T-cell (primary cell): ENCODE measurements at regions not wholly inside any gene's neighbourhood (a gene's known extent, or its start where the extent isn't known, plus 50 kb on each side); places are given as distances from the start of the nearest gene placed in this dataset.
"Not testable (repeated sequence)": the region's sequence is repeated elsewhere in the genome, so short reads cannot be mapped to it uniquely, and the experiment has no call there.

Experiments used
- ATAC-seq, 4 experiments: fragments of 200-7000 bp in 3 of 4; fragments of 150-1000 bp in 1 of 4; cut with Tn5 transposase; replicated peaks in 1 of 4; 1 replicate in 3 of 4; 2 replicates in 1 of 4; pipeline ENCODE4 v1.10.0; 2021; ENCODE audit warnings: moderate library complexity in 3 of 4, mild to moderate bottlenecking in 2 of 4, moderate number of reproducible peaks in 1 of 4
- CTCF ChIA-PET, 2 donors: fragments of 300-600 bp; sonication (Branson Sonifier 250); formaldehyde crosslinking; loops; one replicate each; lab custom pipeline; 2022; ENCODE audit warnings: antibody characterized with exemption in 2 of 2; lab: Charles Lee
- POLR2A ChIA-PET, 2 donors: fragments of 300-600 bp; sonication (Branson Sonifier 250); formaldehyde crosslinking; loops; one replicate each; lab custom pipeline; 2022; ENCODE audit warnings: antibody characterized with exemption in 2 of 2; lab: Charles Lee
- DNase-seq, 35 experiments: peaks; one replicate each; pipeline versions ENCODE4 v3.0.0 to v3.0.0-alpha.2; 2013 to 2023
- H3K27ac ChIP-seq: one replicate; pipeline ENCODE4 v1.5.1; 2013; ENCODE audit warnings: low read length
- H3K27me3 ChIP-seq, 2 experiments: replicated peaks in 1 of 2; 1 replicate in 1 of 2; 2 replicates in 1 of 2; pipeline versions ENCODE4 v1.6.1 to v1.7.0; 2013; ENCODE audit warnings: low read length in 1 of 2, mixed read lengths in 1 of 2; ENCODE audit not compliant: control insufficient read depth in 2 of 2, insufficient read depth in 2 of 2; ENCODE audit errors: extremely low read depth in 1 of 2
- H3K36me3 ChIP-seq, 2 donors: 1 replicate in 1 of 2; 2 replicates in 1 of 2; pipeline versions ENCODE4 v1.6.1 to v1.7.0; 2013; ENCODE audit warnings: low read length in 1 of 2; ENCODE audit not compliant: control insufficient read depth in 2 of 2, insufficient read depth in 1 of 2; ENCODE audit errors: extremely low read depth in 1 of 2
- H3K4me1 ChIP-seq, 2 experiments: 1 replicate in 1 of 2; 2 replicates in 1 of 2; pipeline versions ENCODE4 v1.6.1 to v1.7.0; 2013; ENCODE audit warnings: low read length in 2 of 2, mixed read lengths in 1 of 2; ENCODE audit not compliant: insufficient read depth in 2 of 2, control insufficient read depth in 1 of 2; ENCODE audit errors: extremely low read depth in 1 of 2
- H3K4me3 ChIP-seq, 2 donors: 1 replicate in 1 of 2; 2 replicates in 1 of 2; pipeline versions ENCODE4 v1.5.1 to v1.7.0; 2013; ENCODE audit warnings: mild to moderate bottlenecking in 2 of 2, low read length in 1 of 2, moderate library complexity in 1 of 2; ENCODE audit not compliant: control insufficient read depth in 1 of 2; ENCODE audit errors: extremely low read depth in 1 of 2
- H3K9me3 ChIP-seq: 2 replicates; pipeline ENCODE4 v1.7.0; 2013
- H3K27ac Mint-ChIP-seq, 2 donors: one replicate each; pipeline ENCODE4 v1.8.0; 2020 to 2021; ENCODE audit warnings: mild to moderate bottlenecking in 2 of 2, mixed read lengths in 2 of 2
- H3K27me3 Mint-ChIP-seq, 2 donors: one replicate each; pipeline ENCODE4 v1.8.0; 2021 to 2022; ENCODE audit warnings: mixed read lengths in 2 of 2
- H3K36me3 Mint-ChIP-seq: one replicate; pipeline ENCODE4 v1.8.0; 2021; ENCODE audit warnings: mixed read lengths
- H3K4me1 Mint-ChIP-seq, 3 donors: one replicate each; pipeline ENCODE4 v1.8.0; 2020 to 2022; ENCODE audit warnings: mixed read lengths in 3 of 3, mild to moderate bottlenecking in 1 of 3
- H3K4me3 Mint-ChIP-seq, 3 donors: one replicate each; pipeline ENCODE4 v1.8.0; 2020 to 2022; ENCODE audit warnings: mild to moderate bottlenecking in 3 of 3, mixed read lengths in 3 of 3, moderate library complexity in 3 of 3
- H3K9me3 Mint-ChIP-seq, 3 donors: one replicate each; pipeline ENCODE4 v1.8.0; 2020 to 2022; ENCODE audit warnings: mixed read lengths in 3 of 3
- WGBS: methylation state at CpG from one replicate; pipeline ENCODE4 v1.1.5; 2013; ENCODE audit warnings: missing lambda C conversion rate; ENCODE audit not compliant: insufficient coverage; 5-methylcytosine and 5-hydroxymethylcytosine counted together

DNA sequence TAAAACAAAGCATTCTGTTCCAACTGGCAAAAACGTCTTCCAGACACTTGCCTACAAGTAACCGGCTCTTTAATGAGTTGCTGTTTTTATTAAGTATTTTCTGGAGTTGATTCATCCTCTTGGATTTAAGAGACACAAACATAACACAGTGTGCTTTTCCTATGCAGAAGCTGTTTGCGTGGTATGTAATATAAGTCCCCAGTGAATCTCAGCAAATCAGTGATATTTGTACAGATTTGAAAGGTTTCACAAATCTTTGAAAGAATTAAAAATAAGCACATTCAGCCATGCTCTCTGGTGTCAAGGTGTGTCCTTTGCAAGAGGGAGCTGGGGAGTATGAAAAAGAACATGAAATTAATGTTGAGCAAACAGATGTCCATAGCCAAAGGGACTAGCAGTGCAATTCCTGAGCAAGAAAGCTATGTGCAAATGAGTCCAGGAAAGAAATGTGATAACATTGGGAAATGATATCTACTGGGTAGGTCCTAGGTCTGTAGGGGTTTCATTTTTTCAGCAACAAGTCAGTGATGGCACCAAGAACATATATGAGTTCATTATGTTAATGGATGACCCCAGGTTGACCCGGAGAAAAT lies 170.1 kb upstream of the PHACTR1 start:
- H3K9me3 Mint-ChIP-seq, result peaks cover 0 to 11% (median 7%) of the 10 kb centered on the region in 3 donors
- ATAC-seq, result no peak
- no CpG with 5 or more reads among the region's 4 CpGs for WGBS

DNA sequence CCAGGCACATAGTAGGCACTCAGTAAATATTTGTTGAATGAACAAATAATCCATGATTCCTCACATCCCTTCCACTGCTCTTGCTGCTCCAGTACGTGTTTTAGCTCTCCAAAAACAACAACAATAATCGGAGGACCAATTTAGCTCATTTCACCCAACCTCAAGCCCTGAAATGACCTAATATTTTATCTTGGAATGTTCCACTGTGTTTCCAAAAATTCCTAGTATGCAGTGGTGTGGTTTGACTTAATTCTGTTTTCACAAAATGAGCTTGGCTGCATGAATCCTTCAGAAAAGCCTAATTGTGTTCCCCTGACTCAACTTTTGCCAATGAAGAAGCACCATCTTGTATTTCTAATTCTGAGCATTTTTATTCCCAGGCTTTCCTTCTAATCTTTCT lies 168.0 kb upstream of the PHACTR1 start:
- Histone ChIP-seq H3K4me3 (no peak overlapping the region), H3K9me3 (no peaks in the 10 kb centered on the region), H3K27me3 (no peaks in the 10 kb centered on the region), H3K36me3 (no peaks in the 10 kb centered on the region), H3K27ac (no peak overlapping the region), H3K4me1 (no peaks in the 10 kb centered on the region)
- WGBS, result no CpG with 5 or more reads among the region's 2 CpGs
- DNase-seq (no peak), ATAC-seq (no peak)
- Mint-ChIP-seq H3K9me3 (peaks cover 0 to 8% (median 4%) of the 10 kb centered on the region in 3 donors), H3K4me1 (no peaks in the 10 kb centered on the region), H3K27me3 (peaks cover 2 to 24% of the 10 kb centered on the region in 2 donors), H3K27ac (no peak overlapping the region), H3K36me3 (no peaks in the 10 kb centered on the region), H3K4me3 (no peak overlapping the region)
- ChIA-PET POLR2A (no interaction called here), CTCF (no interaction called here)

More for the DNA sequence above, 170.1 kb upstream of the PHACTR1 start:
- no peaks in the 10 kb centered on the region for H3K27me3 ChIP-seq
- Mint-ChIP-seq H3K27ac (no peak overlapping the region), H3K36me3 (no peaks in the 10 kb centered on the region), H3K4me3 (no peak overlapping the region), H3K4me1 (no peaks in the 10 kb centered on the region), H3K27me3 (peaks cover 2 to 28% of the 10 kb centered on the region in 2 donors)
- H3K36me3 ChIP-seq, result no peaks in the 10 kb centered on the region
- no peaks in the 10 kb centered on the region for H3K4me1 ChIP-seq
- DNase-seq, result no peak
- H3K9me3 ChIP-seq, result no peaks in the 10 kb centered on the region
- no peak overlapping the region for H3K27ac ChIP-seq
- POLR2A ChIA-PET, result no interaction called here
- CTCF ChIA-PET, result no interaction called here
- no peak overlapping the region for H3K4me3 ChIP-seq

GRCh38 chr6:12549445-12549844 lies 167.1 kb upstream of the PHACTR1 start:
- peaks cover 2 to 21% of the 10 kb centered on the region in 2 donors for H3K27me3 Mint-ChIP-seq
- H3K4me1 ChIP-seq, H3K27ac Mint-ChIP-seq, H3K4me3 Mint-ChIP-seq, H3K36me3 ChIP-seq, H3K27ac ChIP-seq, DNase-seq, H3K4me1 Mint-ChIP-seq, POLR2A ChIA-PET, H3K9me3 Mint-ChIP-seq, H3K4me3 ChIP-seq, ATAC-seq, H3K9me3 ChIP-seq, H3K27me3 ChIP-seq, CTCF ChIA-PET, H3K36me3 Mint-ChIP-seq: not testable (repeated sequence)
- WGBS, result 87% methylated on average over 4 of the region's 8 CpGs

DNA sequence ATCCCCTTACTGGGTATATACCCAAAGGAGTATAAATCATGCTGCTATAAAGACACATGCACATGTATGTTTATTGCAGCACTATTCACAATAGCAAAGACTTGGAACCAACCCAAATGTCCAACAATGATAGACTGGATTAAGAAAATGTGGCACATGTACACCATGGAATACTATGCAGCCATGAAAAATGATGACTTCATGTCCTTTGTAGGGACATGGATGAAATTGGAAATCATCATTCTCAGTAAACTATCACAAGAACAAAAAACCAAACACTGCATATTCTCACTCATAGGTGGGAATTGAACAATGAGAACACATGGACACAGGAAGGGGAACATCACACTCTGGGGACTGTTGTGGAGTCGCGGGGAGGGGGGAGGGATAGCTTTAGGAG lies 161.7 kb upstream of the PHACTR1 start:
- H3K36me3 ChIP-seq, H3K27me3 Mint-ChIP-seq, POLR2A ChIA-PET, ATAC-seq, H3K4me1 ChIP-seq, CTCF ChIA-PET, H3K4me3 Mint-ChIP-seq, DNase-seq, H3K36me3 Mint-ChIP-seq, H3K27me3 ChIP-seq, H3K9me3 ChIP-seq, H3K4me3 ChIP-seq, H3K27ac ChIP-seq, H3K4me1 Mint-ChIP-seq, H3K27ac Mint-ChIP-seq, H3K9me3 Mint-ChIP-seq: not testable (repeated sequence)
- WGBS, result no CpG with 5 or more reads among the region's 2 CpGs

DNA sequence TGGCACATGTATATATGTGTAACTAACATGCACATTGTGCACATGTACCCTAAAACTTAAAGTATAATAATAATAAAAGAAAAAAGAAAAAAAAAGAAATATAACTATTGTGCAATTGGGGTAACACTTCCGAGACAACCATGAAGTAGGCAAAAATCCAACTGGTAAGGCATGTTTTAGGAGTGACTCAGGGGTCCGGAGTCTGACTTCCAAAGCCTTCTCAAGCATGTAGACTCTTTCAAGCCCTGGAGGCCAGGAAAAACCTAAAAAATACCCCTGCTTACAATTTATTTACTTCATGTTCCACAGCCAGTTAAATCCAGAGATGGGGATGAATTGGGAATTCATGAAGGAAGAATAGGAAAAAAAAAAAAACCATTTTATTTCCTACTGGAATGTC lies 161.3 kb upstream of the PHACTR1 start:
- no peaks in the 10 kb centered on the region for H3K9me3 ChIP-seq
- CTCF ChIA-PET, result no interaction called here

DNA sequence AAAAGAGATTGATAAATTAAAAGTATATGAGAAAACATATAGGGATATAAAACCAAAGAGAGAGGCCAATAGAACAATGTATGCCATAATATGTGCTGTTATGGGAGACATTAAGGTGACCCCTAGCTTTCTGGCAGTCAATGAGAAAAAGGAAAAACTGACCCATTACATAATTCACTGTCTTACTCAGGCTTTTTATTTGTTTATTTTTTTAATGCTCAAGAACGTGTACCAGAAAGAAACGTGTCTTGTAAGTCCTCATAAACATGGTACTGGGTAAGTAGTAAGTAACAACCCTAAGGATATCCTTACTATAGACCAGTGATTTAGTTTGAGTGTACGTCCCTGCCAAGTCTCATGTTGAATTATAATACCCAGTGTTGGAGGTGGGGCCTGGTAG lies 160.8 kb upstream of the PHACTR1 start:
- WGBS, result no CpG with 5 or more reads among the region's 3 CpGs

More for the DNA sequence above, 161.3 kb upstream of the PHACTR1 start:
- WGBS, result no CpG with 5 or more reads among the region's 2 CpGs
- H3K27ac Mint-ChIP-seq, result no peak overlapping the region
- H3K27ac ChIP-seq, result no peak overlapping the region
- no peaks in the 10 kb centered on the region for H3K4me1 Mint-ChIP-seq
- ATAC-seq, result no peak
- H3K36me3 ChIP-seq, result no peaks in the 10 kb centered on the region
- no peak overlapping the region for H3K4me3 Mint-ChIP-seq
- H3K4me1 ChIP-seq, result no peaks in the 10 kb centered on the region
- no peaks in the 10 kb centered on the region for H3K36me3 Mint-ChIP-seq
- H3K9me3 Mint-ChIP-seq, result peaks cover 0 to 8% (median 4%) of the 10 kb centered on the region in 3 donors
- H3K4me3 ChIP-seq, result no peak overlapping the region
- DNase-seq, result no peak
- peaks cover 0 to 8% of the 10 kb centered on the region in 2 donors for H3K27me3 Mint-ChIP-seq
- POLR2A ChIA-PET, result no interaction called here
- H3K27me3 ChIP-seq, result no peaks in the 10 kb centered on the region

GRCh38 chr6:12557765-12558164 lies 158.8 kb upstream of the PHACTR1 start:
- Mint-ChIP-seq H3K4me3 (no peak overlapping the region), H3K4me1 (no peaks in the 10 kb centered on the region), H3K9me3 (peaks cover 6 to 14% (median 10%) of the 10 kb centered on the region in 3 donors), H3K36me3 (no peaks in the 10 kb centered on the region), H3K27ac (no peak overlapping the region), H3K27me3 (peaks cover 0 to 12% of the 10 kb centered on the region in 2 donors)
- Histone ChIP-seq H3K27me3 (no peaks in the 10 kb centered on the region), H3K36me3 (no peaks in the 10 kb centered on the region), H3K4me1 (no peaks in the 10 kb centered on the region), H3K4me3 (no peak overlapping the region), H3K9me3 (no peaks in the 10 kb centered on the region), H3K27ac (no peak overlapping the region)
- no peak for DNase-seq
- CTCF ChIA-PET, result no interaction called here
- WGBS, result no CpG with 5 or more reads among the region's 2 CpGs
- ATAC-seq, result no peak
- POLR2A ChIA-PET, result no interaction called here

More for the DNA sequence above, 160.8 kb upstream of the PHACTR1 start:
- no peak for ATAC-seq
- Mint-ChIP-seq H3K4me1 (no peaks in the 10 kb centered on the region), H3K27me3 (peaks cover 0 to 8% of the 10 kb centered on the region in 2 donors), H3K4me3 (no peak overlapping the region), H3K27ac (no peak overlapping the region), H3K36me3 (no peaks in the 10 kb centered on the region), H3K9me3 (peaks cover 0 to 12% (median 4%) of the 10 kb centered on the region in 3 donors)
- DNase-seq, result no peak
- Histone ChIP-seq H3K4me3 (no peak overlapping the region), H3K4me1 (no peaks in the 10 kb centered on the region), H3K9me3 (no peaks in the 10 kb centered on the region), H3K27ac (no peak overlapping the region), H3K36me3 (no peaks in the 10 kb centered on the region), H3K27me3 (no peaks in the 10 kb centered on the region)
- ChIA-PET POLR2A (no interaction called here), CTCF (no interaction called here)
